Umbilical cord (tissue), 1 donor: ENCODE measurements at regions not wholly inside any gene's neighbourhood (a gene's known extent, or its start where the extent isn't known, plus 50 kb on each side); places are given as distances from the start of the nearest gene placed in this dataset.

Experiments
- DNase-seq: peaks from one replicate; pipeline ENCODE4 v3.0.0-alpha.2; 2015; ENCODE audit warnings: low spot score

GRCh38 chr2:59930430-59930829, 623.0 kb downstream of the BCL11A start:
- no peak for DNase-seq

GRCh38 chr2:59926731-59927130, 626.7 kb downstream of the BCL11A start:
- no peak for DNase-seq

DNA sequence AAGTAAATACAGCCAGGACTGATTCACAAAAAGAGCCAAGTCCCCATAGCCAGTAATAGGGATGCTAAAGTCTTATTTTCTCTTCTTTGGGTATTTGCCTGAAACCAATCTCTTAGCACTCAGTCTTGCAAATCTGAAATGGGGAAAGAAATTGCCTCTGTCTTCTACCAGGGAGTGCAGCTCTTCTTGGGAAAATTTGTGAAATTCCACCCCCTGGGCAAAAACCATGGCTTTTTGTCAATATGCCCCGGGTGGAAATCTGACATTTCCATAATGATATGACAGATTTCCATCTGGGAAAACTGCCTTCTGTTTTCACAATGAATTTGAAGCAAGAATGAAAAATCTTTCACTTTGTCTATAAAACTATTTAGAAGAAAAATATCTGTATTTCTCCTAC, 628.1 kb downstream of the BCL11A start:
- DNase-seq: no peak

- no peak for DNase-seq
Observed at GRCh38 chr2:59924346-59924745, 629.1 kb downstream of the BCL11A start.

GRCh38 chr2:59922450-59922849, 631.0 kb downstream of the BCL11A start:
- no peak for DNase-seq

DNA sequence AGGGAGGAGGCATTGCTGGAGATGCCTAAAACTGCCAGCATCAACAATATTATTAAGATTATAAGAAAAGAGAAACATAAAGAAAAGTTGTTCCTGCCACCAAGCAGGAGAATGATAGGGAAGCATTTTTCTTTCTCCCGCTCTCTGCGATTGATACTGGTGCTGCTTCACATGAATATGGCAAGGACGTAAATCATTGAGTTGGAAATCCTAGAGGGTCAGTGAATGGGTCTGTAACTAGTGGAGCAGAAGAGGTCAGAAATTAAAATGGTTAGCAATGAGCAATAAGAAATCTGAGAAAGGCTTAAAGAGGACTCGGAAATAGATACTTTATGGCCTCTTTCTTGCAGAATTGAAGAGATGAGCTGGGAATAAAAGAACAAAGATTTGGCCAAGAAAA, 631.7 kb downstream of the BCL11A start:
- no peak for DNase-seq

DNA sequence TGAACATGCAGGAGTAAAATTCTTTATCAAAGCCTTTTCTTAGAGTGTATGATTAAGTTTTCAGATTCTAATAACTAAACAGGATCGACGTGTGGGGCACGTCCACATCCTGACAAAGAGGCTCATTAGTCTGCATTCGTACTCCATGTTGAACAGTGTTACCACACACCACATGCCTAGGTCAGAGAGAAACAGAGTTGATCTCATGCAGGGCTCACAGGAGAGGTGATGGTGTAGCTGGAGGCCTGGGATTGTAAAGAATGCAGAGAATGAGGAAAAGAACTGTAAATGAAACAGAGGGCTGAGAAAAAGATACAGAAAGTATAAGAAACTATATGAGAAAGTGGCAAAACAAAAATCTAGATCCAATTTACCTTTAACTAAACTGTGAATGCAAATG, 632.5 kb downstream of the BCL11A start:
- peak; percentile 19 for DNase-seq

DNA sequence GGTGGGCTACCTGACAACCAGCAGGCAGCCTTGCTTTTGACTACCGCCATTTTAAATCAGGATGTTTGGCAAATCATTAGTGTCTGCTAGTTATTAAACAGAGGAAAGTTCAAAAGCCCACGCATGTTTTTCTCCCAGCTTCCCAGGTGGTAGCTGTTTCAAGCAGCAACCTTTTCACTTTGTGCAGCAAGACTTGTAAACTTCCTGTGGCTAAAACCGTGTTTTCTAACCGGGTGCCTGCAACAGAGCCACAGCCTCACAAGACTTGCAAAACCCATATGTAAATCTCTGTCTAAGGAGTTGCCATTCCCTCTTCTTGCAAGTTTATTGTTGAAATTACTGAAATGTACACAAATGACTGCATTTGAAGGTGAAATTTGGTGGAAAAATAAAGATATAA, 633.1 kb downstream of the BCL11A start:
- DNase-seq: no peak

DNA sequence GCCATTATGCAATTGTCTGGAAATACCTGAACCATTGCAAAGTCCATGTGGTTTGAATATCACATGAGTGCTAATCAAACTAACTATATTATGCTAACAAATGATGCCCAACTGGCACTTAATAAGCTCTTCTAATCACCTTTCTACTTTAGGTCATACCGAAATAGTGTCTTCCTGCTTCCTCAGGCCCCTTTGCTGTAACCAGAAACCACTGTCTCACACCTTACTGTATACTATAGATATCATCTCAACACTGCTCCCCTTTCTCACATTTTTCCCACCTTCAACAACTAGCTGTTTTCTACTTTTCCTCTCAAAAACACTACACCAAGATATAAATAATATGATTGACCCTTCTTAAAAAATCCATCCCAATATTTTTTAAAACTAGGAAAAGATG, 633.9 kb downstream of the BCL11A start:
- no peak for DNase-seq

GRCh38 chr2:59912042-59912441, 641.4 kb downstream of the BCL11A start:
- DNase-seq: no peak

DNA sequence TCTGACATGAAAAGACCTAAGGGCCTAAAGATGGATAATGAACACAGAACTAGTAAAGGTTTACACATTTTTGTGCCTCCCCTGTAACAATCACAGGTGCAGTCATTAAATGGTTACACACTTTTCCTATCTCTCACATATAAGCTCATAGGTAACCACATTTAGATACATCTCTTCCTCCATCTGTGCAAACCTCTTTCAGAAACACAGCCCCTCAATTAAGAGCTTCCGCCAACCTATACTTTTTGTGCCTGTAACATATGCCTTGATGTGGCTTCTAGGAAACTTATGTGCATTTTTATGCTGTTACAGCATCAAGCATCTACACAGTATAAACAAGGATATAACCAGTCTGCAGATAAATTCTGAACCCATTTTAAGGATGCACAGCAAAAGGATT, 643.3 kb downstream of the BCL11A start:
- no peak for DNase-seq

DNA sequence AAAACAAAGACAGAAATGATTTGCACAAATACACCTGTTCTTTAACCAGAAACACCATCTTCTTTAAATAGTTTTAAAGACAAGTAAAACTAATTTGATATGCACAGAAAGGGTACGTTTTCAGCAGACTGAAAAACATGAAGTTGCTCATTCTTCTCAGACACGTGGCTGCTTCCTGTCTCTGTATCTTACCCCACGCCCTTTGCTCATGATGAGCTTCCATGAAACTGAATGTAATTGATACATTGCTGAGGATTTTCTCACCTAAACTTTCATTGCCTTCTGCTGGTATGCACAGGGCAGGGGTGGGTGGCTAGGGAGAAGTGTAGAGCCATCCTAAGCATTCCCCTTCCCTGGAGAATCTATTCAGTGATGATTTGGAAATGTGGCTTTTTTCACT, 644.3 kb downstream of the BCL11A start:
- no peak for DNase-seq

GRCh38 chr2:59905731-59906130, 647.7 kb downstream of the BCL11A start:
- no peak for DNase-seq

DNA sequence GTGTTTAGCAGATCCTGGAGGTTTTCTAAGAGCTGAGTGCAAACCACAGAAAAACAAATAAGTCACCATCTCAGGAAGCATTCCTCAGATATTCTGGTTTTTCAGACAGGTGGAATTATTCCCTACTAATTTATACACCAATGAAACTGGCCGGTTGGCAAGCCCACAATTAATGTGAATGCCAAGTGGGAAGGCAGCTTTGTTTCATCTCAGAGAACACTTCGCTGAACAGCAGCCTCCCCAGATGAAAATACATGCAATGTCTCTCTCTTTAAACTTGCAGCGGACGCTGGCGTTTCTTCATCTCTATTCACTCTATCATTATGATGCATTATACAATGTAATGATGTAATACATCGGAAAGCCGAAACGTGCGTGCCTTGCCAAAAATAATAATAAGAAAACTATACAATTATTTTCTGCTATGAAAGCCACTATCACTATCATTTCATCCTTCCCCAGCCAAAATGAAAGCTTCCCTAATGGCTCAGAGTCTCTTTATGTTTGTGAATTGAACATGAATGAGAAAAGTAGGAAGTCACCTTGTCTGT, 649.4 kb downstream of the BCL11A start:
- no peak for DNase-seq

DNA sequence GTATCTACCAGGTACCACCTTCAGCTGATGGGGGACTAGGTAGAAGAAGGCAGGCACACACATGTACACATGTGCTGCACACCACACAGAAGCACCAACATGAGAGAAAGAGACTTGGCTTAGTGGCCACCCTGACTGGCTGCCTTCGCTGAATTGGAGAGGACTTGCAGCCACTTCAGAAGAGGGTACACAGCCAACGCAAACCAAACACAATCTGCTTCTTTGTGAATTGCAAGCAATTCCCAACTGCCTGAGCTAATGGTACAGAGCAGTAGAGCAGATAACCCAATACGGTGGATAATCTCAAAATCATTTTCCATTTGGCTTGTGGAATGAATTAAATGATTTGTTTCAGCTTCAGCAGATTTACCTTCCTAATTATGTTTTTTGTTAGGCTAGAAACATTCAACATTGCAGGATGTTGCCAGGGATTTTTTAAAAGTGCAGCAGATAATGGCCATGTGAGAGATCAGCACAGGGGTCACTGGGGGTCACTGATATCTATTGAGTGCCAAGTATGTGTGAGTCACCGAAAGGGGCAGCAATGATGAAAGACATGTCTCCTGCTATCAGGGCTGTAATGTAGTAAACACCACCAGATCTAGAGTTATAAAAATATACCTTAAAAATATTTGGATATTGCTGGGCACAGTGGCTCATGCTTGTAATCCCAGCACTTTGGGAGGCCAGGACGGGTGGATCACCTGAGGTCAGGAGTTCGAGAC, 652.6 kb downstream of the BCL11A start:
- DNase-seq: peak; percentile 22

DNA sequence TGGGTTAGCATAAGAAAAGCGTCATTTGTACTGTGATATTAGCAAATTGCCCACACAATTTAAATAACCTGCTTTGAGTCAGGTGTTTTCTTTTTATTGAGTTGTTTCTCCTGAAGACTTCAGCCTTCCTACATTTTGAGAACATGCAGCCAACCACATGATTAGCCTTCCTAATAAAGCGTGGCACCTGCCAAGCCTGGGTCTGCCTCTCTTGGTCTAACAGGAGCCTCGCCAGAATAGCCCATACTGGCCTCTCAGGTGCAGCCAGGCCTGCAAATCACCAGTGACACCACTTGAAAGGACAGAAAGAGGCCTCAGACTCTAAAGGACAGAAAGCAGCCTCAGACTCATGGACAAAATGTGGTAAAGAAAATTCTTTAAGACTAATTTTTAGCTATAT, 653.8 kb downstream of the BCL11A start:
- DNase-seq: no peak

DNA sequence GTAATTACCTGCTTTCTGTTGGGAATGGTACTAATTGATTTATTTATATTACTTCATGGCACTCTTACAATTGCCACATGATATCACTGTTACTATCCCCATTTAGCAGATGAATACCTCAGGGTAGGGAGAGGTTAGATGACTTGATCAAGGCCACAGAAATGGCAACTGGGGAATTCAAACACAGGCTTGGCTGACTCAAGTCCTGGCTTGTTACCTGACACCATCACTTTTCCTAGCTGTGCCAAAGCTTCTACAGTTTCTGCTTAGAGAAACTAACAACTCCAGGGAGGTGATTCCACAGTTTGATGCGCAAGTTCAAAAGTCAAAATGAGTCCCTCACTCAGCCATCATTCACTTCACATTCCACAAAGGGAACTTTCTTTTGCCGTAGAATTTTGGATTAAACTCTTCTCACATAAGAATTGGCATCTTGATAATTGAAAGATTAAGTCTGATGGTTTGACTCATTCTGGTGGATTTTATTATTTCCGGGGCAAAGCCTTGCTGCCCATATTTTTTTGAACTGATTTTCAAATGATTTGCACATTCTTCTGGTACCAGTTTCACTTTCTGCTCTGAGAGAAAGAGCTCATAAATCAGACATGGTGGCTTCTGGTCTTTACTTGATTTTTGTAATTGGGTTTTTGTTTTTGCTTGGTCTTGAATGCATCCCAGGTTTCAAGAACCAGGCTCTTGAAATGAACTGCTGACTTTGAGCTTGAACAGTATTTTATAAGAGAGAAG, 656.8 kb downstream of the BCL11A start:
- DNase-seq: no peak

GRCh38 chr2:59893612-59894011, 659.8 kb downstream of the BCL11A start:
- no peak for DNase-seq

DNA sequence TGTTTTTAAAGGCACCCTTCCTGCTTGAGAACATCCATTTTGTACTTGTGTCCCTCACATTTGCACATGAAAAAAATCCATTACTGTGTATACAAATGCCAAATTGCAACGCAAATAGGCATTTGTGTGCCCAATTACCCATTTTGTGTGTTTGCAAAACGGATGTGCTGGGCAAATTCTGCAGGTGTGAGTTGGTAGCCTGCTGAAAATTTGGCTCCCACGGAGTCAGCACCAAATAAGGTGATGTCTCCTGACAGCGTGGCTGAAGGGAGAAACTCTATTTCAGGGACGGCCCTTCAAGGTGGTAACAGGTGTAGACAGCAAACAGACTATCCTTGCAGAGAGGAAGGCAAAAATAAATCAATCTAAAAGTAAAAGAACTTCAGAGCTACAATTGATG, 661.1 kb downstream of the BCL11A start:
- no peak for DNase-seq

DNA sequence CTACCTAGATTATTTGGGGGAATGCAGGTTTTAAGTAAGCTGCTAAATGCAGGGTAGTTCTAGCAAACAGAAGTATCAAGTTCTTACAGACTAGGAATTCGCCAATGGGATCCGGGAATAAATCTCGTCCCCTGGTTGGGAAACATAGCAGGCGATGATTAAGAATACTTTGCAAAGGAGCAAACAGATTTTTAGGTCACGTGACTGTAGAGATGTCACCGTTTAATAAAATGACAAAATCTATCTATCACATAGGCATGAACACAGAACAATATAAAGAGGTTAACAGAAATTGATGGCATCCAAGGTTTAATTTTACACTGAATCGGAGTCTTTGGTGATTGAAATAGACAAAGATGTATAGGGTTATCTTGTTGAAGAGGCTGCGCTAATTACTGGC, 664.1 kb downstream of the BCL11A start:
- DNase-seq: no peak

DNA sequence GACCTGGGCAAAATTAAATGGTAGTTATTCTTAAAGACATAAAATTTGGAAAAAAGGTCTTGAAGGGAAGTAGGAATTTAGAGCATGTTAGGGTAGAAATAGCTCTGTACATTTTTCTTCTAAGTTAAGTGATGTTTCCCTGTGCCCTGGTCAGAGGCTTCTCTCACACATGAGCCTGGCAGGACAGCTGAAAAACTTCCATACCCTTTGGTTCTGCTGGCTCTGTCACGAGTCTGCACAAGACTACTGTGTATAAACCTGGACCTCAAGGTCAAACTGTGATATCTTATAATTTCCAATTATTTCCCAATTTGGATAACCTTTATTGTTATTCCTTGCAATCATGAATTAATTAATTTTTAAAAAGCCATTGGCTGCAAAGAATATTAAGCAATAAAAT, 664.7 kb downstream of the BCL11A start:
- no peak for DNase-seq

GRCh38 chr2:59888015-59888414, 665.4 kb downstream of the BCL11A start:
- DNase-seq: no peak

GRCh38 chr2:59887366-59887765, 666.1 kb downstream of the BCL11A start:
- no peak for DNase-seq
